GM23338 (cell line): ENCODE measurements at regions not wholly inside any gene's neighbourhood (a gene's known extent, or its start where the extent isn't known, plus 50 kb on each side); places are given as distances from the start of the nearest gene placed in this dataset.

Experiments used
- ATAC-seq: fragments of 200-7000 bp; cut with Tn5 transposase; 3 replicates; pipeline ENCODE4 v1.9.1; 2020
- DNase-seq: peaks from one replicate; pipeline ENCODE4 v3.0.0-alpha.2; 2015; ENCODE audit warnings: low spot score
- H2AFZ ChIP-seq: fragments of 200-600 bp; sonication (generic); 2 replicates; pipeline ENCODE4 v1.8.0; 2016; ENCODE audit warnings: antibody characterized with exemption, mild to moderate bottlenecking, moderate library complexity
- H3F3A ChIP-seq: fragments of 200-600 bp; sonication (generic); replicated peaks from 2 replicates; pipeline ENCODE4 v1.8.0; 2017; ENCODE audit warnings: antibody characterized with exemption, mixed run types, low read depth
- H3K27ac ChIP-seq: fragments of 200-600 bp; sonication (generic); 2 replicates; pipeline ENCODE4 v1.6.1; 2016; ENCODE audit warnings: low read depth
- H3K27me3 ChIP-seq: fragments of 200-600 bp; sonication (generic); 2 replicates; pipeline ENCODE4 v1.8.0; 2016; ENCODE audit warnings: mild to moderate bottlenecking, mixed run types, moderate library complexity; ENCODE audit not compliant: insufficient read depth
- H3K36me3 ChIP-seq: fragments of 200-600 bp; sonication (generic); 2 replicates; pipeline ENCODE4 v1.8.0; 2016; ENCODE audit warnings: mild to moderate bottlenecking; ENCODE audit not compliant: insufficient read depth
- H3K4me1 ChIP-seq: fragments of 200-600 bp; sonication (generic); 2 replicates; pipeline ENCODE4 v1.8.0; 2016; ENCODE audit warnings: mild to moderate bottlenecking, moderate library complexity; ENCODE audit not compliant: insufficient read depth
- H3K4me2 ChIP-seq: fragments of 200-600 bp; sonication (generic); 2 replicates; pipeline ENCODE4 v1.7.1; 2017; ENCODE audit warnings: mixed run types
- H3K4me3 ChIP-seq: fragments of 200-600 bp; sonication (generic); 2 replicates; pipeline ENCODE4 v1.6.1; 2016; ENCODE audit warnings: mixed run types
- H3K79me2 ChIP-seq: fragments of 200-600 bp; sonication (generic); replicated peaks from 2 replicates; pipeline ENCODE4 v1.8.0; 2017; ENCODE audit warnings: mild to moderate bottlenecking; ENCODE audit not compliant: insufficient read depth
- H3K9me2 ChIP-seq: fragments of 200-600 bp; sonication (generic); 2 replicates; pipeline ENCODE4 v1.8.0; 2017; ENCODE audit not compliant: insufficient read depth
- H4K20me1 ChIP-seq: fragments of 200-600 bp; sonication (generic); replicated peaks from 2 replicates; pipeline ENCODE4 v1.8.0; 2017; ENCODE audit warnings: mild to moderate bottlenecking; ENCODE audit not compliant: insufficient read depth
- H3K27ac Mint-ChIP-seq: 2 replicates; pipeline ENCODE4 v1.8.0; 2020; ENCODE audit warnings: inconsistent platforms, mild to moderate bottlenecking, moderate library complexity, mixed read lengths
- H3K27me3 Mint-ChIP-seq: 3 replicates; pipeline ENCODE4 v1.8.0; 2022; ENCODE audit warnings: low read depth, mild to moderate bottlenecking, moderate library complexity, mixed read lengths, inconsistent platforms; ENCODE audit not compliant: insufficient read depth, poor library complexity
- H3K36me3 Mint-ChIP-seq: 3 replicates; pipeline ENCODE4 v1.8.0; 2021; ENCODE audit warnings: low read depth, mild to moderate bottlenecking, inconsistent platforms, moderate library complexity, mixed read lengths
- H3K4me1 Mint-ChIP-seq: 3 replicates; pipeline ENCODE4 v1.8.0; 2020; ENCODE audit warnings: mild to moderate bottlenecking, inconsistent platforms, mixed read lengths
- H3K4me3 Mint-ChIP-seq: 3 replicates; pipeline ENCODE4 v1.8.0; 2021; ENCODE audit warnings: moderate library complexity, mild to moderate bottlenecking, inconsistent platforms, mixed read lengths
- H3K9me3 Mint-ChIP-seq: 3 replicates; pipeline ENCODE4 v1.8.0; 2020; ENCODE audit warnings: moderate library complexity, mild to moderate bottlenecking, inconsistent platforms, mixed read lengths
- EZH2 ChIP-seq: fragments of 200-600 bp; sonication (generic); IDR thresholded peaks from one replicate; pipeline ENCODE4 v1.8.0; 2017; ENCODE audit warnings: antibody characterized with exemption, mild to moderate bottlenecking, low read depth; ENCODE audit not compliant: unreplicated experiment
- JUNB ChIP-seq: IDR thresholded peaks from one replicate; pipeline ENCODE4 v1.6.1; 2016; ENCODE audit warnings: antibody characterized with exemption; ENCODE audit not compliant: unreplicated experiment
- POLR2AphosphoS5 ChIP-seq: IDR thresholded peaks from 2 replicates; pipeline ENCODE4 v1.6.1; 2016; ENCODE audit warnings: antibody characterized with exemption, low read depth
- ZNF331 ChIP-seq: fragments of 250-450 bp; sonication (Bioruptor Pico); IDR thresholded peaks from 2 replicates; pipeline ENCODE4 v1.5.0; 2020; ENCODE audit warnings: low read depth, mild to moderate bottlenecking, moderate library complexity
- TF ChIP-seq, protein P1 (sequence below), 2 experiments: fragments of 200-600 bp in 1 of 2; sonication (generic) in 1 of 2; conservative IDR thresholded peaks; 2 replicates each; pipeline versions ENCODE4 v1.5.1 to v1.6.1; 2016 to 2017; ENCODE audit warnings: antibody characterized with exemption in 2 of 2, low read depth in 2 of 2, mild to moderate bottlenecking in 2 of 2, moderate library complexity in 1 of 2
- TF ChIP-seq, protein P2 (sequence below): fragments of 250-450 bp; sonication (Bioruptor Pico); IDR thresholded peaks from 2 replicates; pipeline ENCODE4 v1.5.0; 2020; ENCODE audit warnings: mild to moderate bottlenecking, moderate library complexity
- TF ChIP-seq, protein P3 (sequence below): IDR thresholded peaks from one replicate; pipeline ENCODE4 v1.6.1; 2018; ENCODE audit warnings: antibody characterized with exemption; ENCODE audit not compliant: unreplicated experiment
- TF ChIP-seq, protein P4 (sequence below): IDR thresholded peaks from 2 replicates; pipeline ENCODE4 v1.6.1; 2016; ENCODE audit warnings: antibody characterized with exemption

DNA sequence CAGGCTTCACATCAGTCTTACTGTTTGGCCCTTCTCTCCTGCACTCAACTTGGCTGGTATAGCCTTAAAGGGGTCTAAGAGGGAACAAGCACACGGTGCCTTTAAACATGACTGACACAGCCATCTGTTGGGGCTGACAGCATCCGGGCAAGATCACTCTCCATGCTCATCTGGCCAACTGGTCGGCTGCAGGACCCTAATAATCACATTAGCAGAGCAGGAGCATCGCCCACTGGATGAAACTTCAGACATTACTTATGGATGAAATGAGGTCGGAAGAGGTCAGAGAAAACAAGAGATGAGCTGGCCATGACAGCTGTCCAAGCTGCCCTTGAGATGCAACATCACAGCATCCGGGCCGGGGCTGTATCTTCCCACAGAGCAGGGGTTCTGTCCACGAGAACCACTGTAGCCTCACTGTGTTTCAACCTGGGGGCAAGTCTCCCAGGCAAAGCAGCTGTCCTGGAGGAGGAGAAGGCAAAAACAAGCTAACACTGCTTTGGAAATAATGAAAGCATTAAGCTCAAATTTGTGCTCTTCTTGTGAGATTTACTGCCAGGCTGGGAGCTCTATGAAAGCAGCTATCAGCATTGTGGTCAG is 94.4 kb upstream of the TTC29 start:
- H3K79me2 ChIP-seq, result no peaks in the 10 kb centered on the region
- no peaks in the 10 kb centered on the region for H3K4me1 ChIP-seq
- no peak overlapping the region for H3K4me2 ChIP-seq
- Mint-ChIP-seq H3K27ac (no peak overlapping the region), H3K4me1 (peaks cover 3% of the 10 kb centered on the region; the same call in 2 of the 3 replicates), H3K9me3 (no peaks in the 10 kb centered on the region), H3K36me3 (no peaks in the 10 kb centered on the region), H3K4me3 (no peak overlapping the region), H3K27me3 (peaks cover 2% of the 10 kb centered on the region)
- H3K27me3 ChIP-seq, result no peaks in the 10 kb centered on the region
- no peaks in the 10 kb centered on the region for H3K36me3 ChIP-seq
- no peak overlapping the region for H3K4me3 ChIP-seq
- no peak overlapping the region for H3K27ac ChIP-seq
- ATAC-seq (no peak), DNase-seq (no peak)
- no peaks in the 10 kb centered on the region for H3K9me2 ChIP-seq
- TF ChIP-seq, protein P1, sequence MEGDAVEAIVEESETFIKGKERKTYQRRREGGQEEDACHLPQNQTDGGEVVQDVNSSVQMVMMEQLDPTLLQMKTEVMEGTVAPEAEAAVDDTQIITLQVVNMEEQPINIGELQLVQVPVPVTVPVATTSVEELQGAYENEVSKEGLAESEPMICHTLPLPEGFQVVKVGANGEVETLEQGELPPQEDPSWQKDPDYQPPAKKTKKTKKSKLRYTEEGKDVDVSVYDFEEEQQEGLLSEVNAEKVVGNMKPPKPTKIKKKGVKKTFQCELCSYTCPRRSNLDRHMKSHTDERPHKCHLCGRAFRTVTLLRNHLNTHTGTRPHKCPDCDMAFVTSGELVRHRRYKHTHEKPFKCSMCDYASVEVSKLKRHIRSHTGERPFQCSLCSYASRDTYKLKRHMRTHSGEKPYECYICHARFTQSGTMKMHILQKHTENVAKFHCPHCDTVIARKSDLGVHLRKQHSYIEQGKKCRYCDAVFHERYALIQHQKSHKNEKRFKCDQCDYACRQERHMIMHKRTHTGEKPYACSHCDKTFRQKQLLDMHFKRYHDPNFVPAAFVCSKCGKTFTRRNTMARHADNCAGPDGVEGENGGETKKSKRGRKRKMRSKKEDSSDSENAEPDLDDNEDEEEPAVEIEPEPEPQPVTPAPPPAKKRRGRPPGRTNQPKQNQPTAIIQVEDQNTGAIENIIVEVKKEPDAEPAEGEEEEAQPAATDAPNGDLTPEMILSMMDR (conservative IDR thresholded peaks at IDR 0.05; ENCODE audit: low read depth in 2 of 2), result no peak
- TF ChIP-seq, protein P2, sequence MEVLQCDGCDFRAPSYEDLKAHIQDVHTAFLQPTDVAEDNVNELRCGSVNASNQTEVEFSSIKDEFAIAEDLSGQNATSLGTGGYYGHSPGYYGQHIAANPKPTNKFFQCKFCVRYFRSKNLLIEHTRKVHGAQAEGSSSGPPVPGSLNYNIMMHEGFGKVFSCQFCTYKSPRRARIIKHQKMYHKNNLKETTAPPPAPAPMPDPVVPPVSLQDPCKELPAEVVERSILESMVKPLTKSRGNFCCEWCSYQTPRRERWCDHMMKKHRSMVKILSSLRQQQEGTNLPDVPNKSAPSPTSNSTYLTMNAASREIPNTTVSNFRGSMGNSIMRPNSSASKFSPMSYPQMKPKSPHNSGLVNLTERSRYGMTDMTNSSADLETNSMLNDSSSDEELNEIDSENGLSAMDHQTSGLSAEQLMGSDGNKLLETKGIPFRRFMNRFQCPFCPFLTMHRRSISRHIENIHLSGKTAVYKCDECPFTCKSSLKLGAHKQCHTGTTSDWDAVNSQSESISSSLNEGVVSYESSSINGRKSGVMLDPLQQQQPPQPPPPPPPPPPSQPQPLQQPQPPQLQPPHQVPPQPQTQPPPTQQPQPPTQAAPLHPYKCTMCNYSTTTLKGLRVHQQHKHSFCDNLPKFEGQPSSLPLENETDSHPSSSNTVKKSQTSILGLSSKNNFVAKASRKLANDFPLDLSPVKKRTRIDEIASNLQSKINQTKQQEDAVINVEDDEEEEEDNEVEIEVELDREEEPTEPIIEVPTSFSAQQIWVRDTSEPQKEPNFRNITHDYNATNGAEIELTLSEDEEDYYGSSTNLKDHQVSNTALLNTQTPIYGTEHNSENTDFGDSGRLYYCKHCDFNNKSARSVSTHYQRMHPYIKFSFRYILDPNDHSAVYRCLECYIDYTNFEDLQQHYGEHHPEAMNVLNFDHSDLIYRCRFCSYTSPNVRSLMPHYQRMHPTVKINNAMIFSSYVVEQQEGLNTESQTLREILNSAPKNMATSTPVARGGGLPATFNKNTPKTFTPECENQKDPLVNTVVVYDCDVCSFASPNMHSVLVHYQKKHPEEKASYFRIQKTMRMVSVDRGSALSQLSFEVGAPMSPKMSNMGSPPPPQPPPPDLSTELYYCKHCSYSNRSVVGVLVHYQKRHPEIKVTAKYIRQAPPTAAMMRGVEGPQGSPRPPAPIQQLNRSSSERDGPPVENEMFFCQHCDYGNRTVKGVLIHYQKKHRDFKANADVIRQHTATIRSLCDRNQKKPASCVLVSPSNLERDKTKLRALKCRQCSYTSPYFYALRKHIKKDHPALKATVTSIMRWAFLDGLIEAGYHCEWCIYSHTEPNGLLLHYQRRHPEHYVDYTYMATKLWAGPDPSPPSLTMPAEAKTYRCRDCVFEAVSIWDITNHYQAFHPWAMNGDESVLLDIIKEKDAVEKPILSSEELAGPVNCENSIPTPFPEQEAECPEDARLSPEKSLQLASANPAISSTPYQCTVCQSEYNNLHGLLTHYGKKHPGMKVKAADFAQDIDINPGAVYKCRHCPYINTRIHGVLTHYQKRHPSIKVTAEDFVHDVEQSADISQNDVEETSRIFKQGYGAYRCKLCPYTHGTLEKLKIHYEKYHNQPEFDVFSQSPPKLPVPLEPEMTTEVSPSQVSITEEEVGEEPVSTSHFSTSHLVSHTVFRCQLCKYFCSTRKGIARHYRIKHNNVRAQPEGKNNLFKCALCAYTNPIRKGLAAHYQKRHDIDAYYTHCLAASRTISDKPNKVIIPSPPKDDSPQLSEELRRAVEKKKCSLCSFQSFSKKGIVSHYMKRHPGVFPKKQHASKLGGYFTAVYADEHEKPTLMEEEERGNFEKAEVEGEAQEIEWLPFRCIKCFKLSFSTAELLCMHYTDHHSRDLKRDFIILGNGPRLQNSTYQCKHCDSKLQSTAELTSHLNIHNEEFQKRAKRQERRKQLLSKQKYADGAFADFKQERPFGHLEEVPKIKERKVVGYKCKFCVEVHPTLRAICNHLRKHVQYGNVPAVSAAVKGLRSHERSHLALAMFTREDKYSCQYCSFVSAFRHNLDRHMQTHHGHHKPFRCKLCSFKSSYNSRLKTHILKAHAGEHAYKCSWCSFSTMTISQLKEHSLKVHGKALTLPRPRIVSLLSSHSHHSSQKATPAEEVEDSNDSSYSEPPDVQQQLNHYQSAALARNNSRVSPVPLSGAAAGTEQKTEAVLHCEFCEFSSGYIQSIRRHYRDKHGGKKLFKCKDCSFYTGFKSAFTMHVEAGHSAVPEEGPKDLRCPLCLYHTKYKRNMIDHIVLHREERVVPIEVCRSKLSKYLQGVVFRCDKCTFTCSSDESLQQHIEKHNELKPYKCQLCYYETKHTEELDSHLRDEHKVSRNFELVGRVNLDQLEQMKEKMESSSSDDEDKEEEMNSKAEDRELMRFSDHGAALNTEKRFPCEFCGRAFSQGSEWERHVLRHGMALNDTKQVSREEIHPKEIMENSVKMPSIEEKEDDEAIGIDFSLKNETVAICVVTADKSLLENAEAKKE (CRISPR knock-in tag), result no peak
- TF ChIP-seq, protein P3, sequence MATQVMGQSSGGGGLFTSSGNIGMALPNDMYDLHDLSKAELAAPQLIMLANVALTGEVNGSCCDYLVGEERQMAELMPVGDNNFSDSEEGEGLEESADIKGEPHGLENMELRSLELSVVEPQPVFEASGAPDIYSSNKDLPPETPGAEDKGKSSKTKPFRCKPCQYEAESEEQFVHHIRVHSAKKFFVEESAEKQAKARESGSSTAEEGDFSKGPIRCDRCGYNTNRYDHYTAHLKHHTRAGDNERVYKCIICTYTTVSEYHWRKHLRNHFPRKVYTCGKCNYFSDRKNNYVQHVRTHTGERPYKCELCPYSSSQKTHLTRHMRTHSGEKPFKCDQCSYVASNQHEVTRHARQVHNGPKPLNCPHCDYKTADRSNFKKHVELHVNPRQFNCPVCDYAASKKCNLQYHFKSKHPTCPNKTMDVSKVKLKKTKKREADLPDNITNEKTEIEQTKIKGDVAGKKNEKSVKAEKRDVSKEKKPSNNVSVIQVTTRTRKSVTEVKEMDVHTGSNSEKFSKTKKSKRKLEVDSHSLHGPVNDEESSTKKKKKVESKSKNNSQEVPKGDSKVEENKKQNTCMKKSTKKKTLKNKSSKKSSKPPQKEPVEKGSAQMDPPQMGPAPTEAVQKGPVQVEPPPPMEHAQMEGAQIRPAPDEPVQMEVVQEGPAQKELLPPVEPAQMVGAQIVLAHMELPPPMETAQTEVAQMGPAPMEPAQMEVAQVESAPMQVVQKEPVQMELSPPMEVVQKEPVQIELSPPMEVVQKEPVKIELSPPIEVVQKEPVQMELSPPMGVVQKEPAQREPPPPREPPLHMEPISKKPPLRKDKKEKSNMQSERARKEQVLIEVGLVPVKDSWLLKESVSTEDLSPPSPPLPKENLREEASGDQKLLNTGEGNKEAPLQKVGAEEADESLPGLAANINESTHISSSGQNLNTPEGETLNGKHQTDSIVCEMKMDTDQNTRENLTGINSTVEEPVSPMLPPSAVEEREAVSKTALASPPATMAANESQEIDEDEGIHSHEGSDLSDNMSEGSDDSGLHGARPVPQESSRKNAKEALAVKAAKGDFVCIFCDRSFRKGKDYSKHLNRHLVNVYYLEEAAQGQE, result no peak
- no peak for TF ChIP-seq POLR2AphosphoS5
- TF ChIP-seq EZH2, result no peak
- TF ChIP-seq ZNF331 (CRISPR knock-in tag), result no peak
- TF ChIP-seq JUNB, result no peak
- TF ChIP-seq, protein P4, sequence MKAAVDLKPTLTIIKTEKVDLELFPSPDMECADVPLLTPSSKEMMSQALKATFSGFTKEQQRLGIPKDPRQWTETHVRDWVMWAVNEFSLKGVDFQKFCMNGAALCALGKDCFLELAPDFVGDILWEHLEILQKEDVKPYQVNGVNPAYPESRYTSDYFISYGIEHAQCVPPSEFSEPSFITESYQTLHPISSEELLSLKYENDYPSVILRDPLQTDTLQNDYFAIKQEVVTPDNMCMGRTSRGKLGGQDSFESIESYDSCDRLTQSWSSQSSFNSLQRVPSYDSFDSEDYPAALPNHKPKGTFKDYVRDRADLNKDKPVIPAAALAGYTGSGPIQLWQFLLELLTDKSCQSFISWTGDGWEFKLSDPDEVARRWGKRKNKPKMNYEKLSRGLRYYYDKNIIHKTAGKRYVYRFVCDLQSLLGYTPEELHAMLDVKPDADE, result no peak
- H3F3A ChIP-seq, result no peaks in the 10 kb centered on the region
- H2AFZ ChIP-seq, result peak overlapping the region; percentile 20; the same call in 1 of the 2 replicates
- H4K20me1 ChIP-seq, result no peaks in the 10 kb centered on the region
